GM21381 (cell line): ENCODE measurements at regions not wholly inside any gene's neighbourhood (a gene's known extent, or its start where the extent isn't known, plus 50 kb on each side); places are given as distances from the start of the nearest gene placed in this dataset.

Source experiments
- ATAC-seq: cut with Tn5 transposase; IDR thresholded peaks from one replicate; pipeline ENCODE4 v1.9.1; 2021; ENCODE audit warnings: mild to moderate bottlenecking, moderate library complexity; ENCODE audit not compliant: unreplicated experiment

GRCh38 chr3:88209356-88209755 lies 59.6 kb downstream of the C3orf38 start:
- ATAC-seq, result no peak

GRCh38 chr3:88211096-88211890 lies 61.5 kb downstream of the C3orf38 start:
- ATAC-seq, result no peak

- peak; percentile 86 for ATAC-seq
Observed at GRCh38 chr3:88219138-88219792, 69.5 kb downstream of the C3orf38 start.

GRCh38 chr3:88220126-88220525 lies 70.4 kb downstream of the C3orf38 start:
- ATAC-seq, result no peak

GRCh38 chr3:88221726-88222125 lies 72.0 kb downstream of the C3orf38 start:
- no peak for ATAC-seq

GRCh38 chr3:88222343-88222742 lies 72.6 kb downstream of the C3orf38 start:
- ATAC-seq, result no peak

- no peak for ATAC-seq
Observed at GRCh38 chr3:88225326-88226008, 75.7 kb downstream of the C3orf38 start.

- ATAC-seq, result no peak
Observed at GRCh38 chr3:88226910-88227309, 77.2 kb downstream of the C3orf38 start.

- no peak for ATAC-seq
Observed at GRCh38 chr3:88230638-88231037, 80.9 kb downstream of the C3orf38 start.

- ATAC-seq, result no peak
Observed at GRCh38 chr3:88231207-88231606, 81.4 kb downstream of the C3orf38 start.

- no peak for ATAC-seq
Observed at GRCh38 chr3:88231632-88232031, 81.9 kb downstream of the C3orf38 start.

- ATAC-seq, result no peak
Observed at GRCh38 chr3:88235102-88235501, 85.3 kb downstream of the C3orf38 start.

- no peak for ATAC-seq
Observed at GRCh38 chr3:88239870-88240269, 90.1 kb downstream of the C3orf38 start.

- no peak for ATAC-seq
Observed at GRCh38 chr3:88248658-88249057, 98.9 kb downstream of the C3orf38 start.

GRCh38 chr3:88259045-88259444 lies 109.3 kb downstream of the C3orf38 start:
- ATAC-seq, result no peak

- ATAC-seq, result no peak
Observed at GRCh38 chr3:88262527-88262926, 112.8 kb downstream of the C3orf38 start.

- no peak for ATAC-seq
Observed at GRCh38 chr3:88263417-88264100, 113.8 kb downstream of the C3orf38 start.

GRCh38 chr3:88267441-88267840 lies 117.7 kb downstream of the C3orf38 start:
- no peak for ATAC-seq

GRCh38 chr3:88267847-88268246 lies 118.1 kb downstream of the C3orf38 start:
- no peak for ATAC-seq

GRCh38 chr3:88280326-88280725 lies 130.6 kb downstream of the C3orf38 start:
- ATAC-seq, result no peak

- ATAC-seq, result no peak
Observed at GRCh38 chr3:88282528-88283241, 132.9 kb downstream of the C3orf38 start.
